ENCODE measurements at regions not wholly inside any gene's neighbourhood (a gene's known extent, or its start where the extent isn't known, plus 50 kb on each side); places are given as distances from the start of the nearest gene placed in this dataset.

GRCh38 chr2:12313445-12314126, 403.1 kb upstream of the TRIB2 start:
- H3K9me3 ChIP-seq (ENCODE audit: control insufficient read depth in 1 of 2, insufficient read depth in 1 of 2, low read depth in 1 of 2, low read length in 2 of 2): no peaks in the 10 kb centered on the region
- intact Hi-C loops (cut with micrococcal nuclease): no loop called here
- H3K4me2 ChIP-seq (ENCODE audit: low read length): no peak overlapping the region
- ATAC-seq (no peak), DNase-seq (ENCODE audit: low read depth, low spot score) (no peak)
- TF ChIP-seq EGR1 (IDR thresholded peaks at IDR 0.05; ENCODE audit: low read depth) (no peak), SP1 (IDR thresholded peaks at IDR 0.05; ENCODE audit: low read depth) (no peak), YY1 (IDR thresholded peaks at IDR 0.05; ENCODE audit: extremely low read depth, insufficient replicate concordance, low read depth, low read length) (no peak), TCF7L2 (IDR thresholded peaks at IDR 0.05; ENCODE audit: borderline replicate concordance, extremely low read depth, insufficient read depth, insufficient read length) (no peak), POLR2A (IDR thresholded peaks at IDR 0.05; ENCODE audit: borderline replicate concordance, extremely low read depth, insufficient read depth, insufficient read length) (no peak), REST (IDR thresholded peaks at IDR 0.05; ENCODE audit: low read depth) (no peak), SIN3A (IDR thresholded peaks at IDR 0.05; ENCODE audit: low read depth) (no peak), EZH2phosphoT487 (IDR thresholded peaks at IDR 0.05; ENCODE audit: borderline replicate concordance) (no peak), EZH2 (IDR thresholded peaks at IDR 0.05) (no peak), RAD21 (IDR thresholded peaks at IDR 0.05; ENCODE audit: low read depth) (no peak), ZNF274 (IDR thresholded peaks at IDR 0.05; ENCODE audit: low read depth, low read length) (no peak)
- TF ChIP-seq, protein P1, sequence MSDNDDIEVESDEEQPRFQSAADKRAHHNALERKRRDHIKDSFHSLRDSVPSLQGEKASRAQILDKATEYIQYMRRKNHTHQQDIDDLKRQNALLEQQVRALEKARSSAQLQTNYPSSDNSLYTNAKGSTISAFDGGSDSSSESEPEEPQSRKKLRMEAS (IDR thresholded peaks at IDR 0.05): no peak
- ChIA-PET RAD21 (ENCODE audit: low non-redundant PET in 1 of 2, low total read pairs in 2 of 2, uncharacterized antibody in 2 of 2, unreplicated experiment in 2 of 2) (no interaction called here), POLR2A (interaction anchor here (0.6 kb wide), 1 partner anchor 450 kb away, joined by 3 read pairs; no protein-coding TSS in a partner anchor), CTCF (no interaction called here)
- H3K9ac ChIP-seq (ENCODE audit: low read length): no peak overlapping the region
- H3K79me2 ChIP-seq (ENCODE audit: insufficient read depth, low read length): no peaks in the 10 kb centered on the region
- H3K27ac ChIP-seq (ENCODE audit: low read depth, low read length): no peak overlapping the region
- no peaks in the 10 kb centered on the region for H3K36me3 ChIP-seq (ENCODE audit: control insufficient read depth in 1 of 2, insufficient read depth in 2 of 2, low read length in 2 of 2)
- BruUV-seq (replicated peaks): no TSS peak
- H3K4me1 ChIP-seq (ENCODE audit: control insufficient read depth in 1 of 2, insufficient read depth in 2 of 2, low read length in 2 of 2): no peaks in the 10 kb centered on the region; a peak in 1 of 4 replicates
- H3K4me3 ChIP-seq (replicated peaks in 1 of 2; ENCODE audit: low read depth in 1 of 2, low read length in 2 of 2): no peak overlapping the region
- no peak overlapping the region for H2AFZ ChIP-seq (ENCODE audit: low read depth, low read length, poor library complexity, severe bottlenecking)
- no peaks in the 10 kb centered on the region for H3K9me2 ChIP-seq (ENCODE audit: insufficient read depth)
- H4K20me1 ChIP-seq (ENCODE audit: insufficient read depth): no peaks in the 10 kb centered on the region
- no peaks in the 10 kb centered on the region for H3K27me3 ChIP-seq (ENCODE audit: insufficient read depth, low read length)
